Sciatic nerve (tissue), 2 donors: ENCODE measurements at regions not wholly inside any gene's neighbourhood (a gene's known extent, or its start where the extent isn't known, plus 50 kb on each side); places are given as distances from the start of the nearest gene placed in this dataset.

Source experiments
- ATAC-seq: fragments of 200-7000 bp; cut with Tn5 transposase; one replicate; pipeline ENCODE4 v1.9.1; 2020; ENCODE audit warnings: mild to moderate bottlenecking, moderate library complexity
- DNase-seq: peaks from one replicate; pipeline ENCODE4 v3.0.0-alpha.2; 2020; ENCODE audit warnings: low spot score
- intact Hi-C: fragments of 100-400 bp; cut with DNase I; formaldehyde crosslinking; loops from one replicate; pipeline ENCODE4 v1.14.2; 2022
- donor health status: DM: no; HTN: no; CAD: no.
- donor health status: DM: no; HTN: no; CAD: no.

GRCh38 chr11:127493330-127494022 is 492.9 kb upstream of the KIRREL3 start:
- no peak for DNase-seq
- no peak for ATAC-seq

GRCh38 chr11:127492029-127492428 is 491.5 kb upstream of the KIRREL3 start:
- no peak for DNase-seq
- no peak for ATAC-seq
- intact Hi-C loops, result no loop called here

More at GRCh38 chr11:127493330-127494022, 492.9 kb upstream of the KIRREL3 start:
- intact Hi-C loops, result no loop called here

- DNase-seq (no peak), ATAC-seq (no peak)
- intact Hi-C loops, result no loop called here
These were observed 491.0 kb upstream of the KIRREL3 start for GRCh38 chr11:127491589-127491988.

- ATAC-seq (no peak), DNase-seq (no peak)
- intact Hi-C loops, result no loop called here
These were observed 490.3 kb upstream of the KIRREL3 start for GRCh38 chr11:127490896-127491295.

- intact Hi-C loops, result no loop called here
- no peak for ATAC-seq
These were observed 485.0 kb upstream of the KIRREL3 start for GRCh38 chr11:127485541-127485940.

GRCh38 chr11:127481391-127481790 is 480.8 kb upstream of the KIRREL3 start:
- intact Hi-C loops, result no loop called here
- ATAC-seq, result no peak
- DNase-seq, result no peak

More at GRCh38 chr11:127485541-127485940, 485.0 kb upstream of the KIRREL3 start:
- DNase-seq, result no peak

GRCh38 chr11:127478826-127479225 is 478.3 kb upstream of the KIRREL3 start:
- DNase-seq (no peak), ATAC-seq (no peak)
- intact Hi-C loops, result no loop called here

GRCh38 chr11:127474766-127475165 is 474.2 kb upstream of the KIRREL3 start:
- DNase-seq (no peak), ATAC-seq (no peak)
- intact Hi-C loops, result no loop called here

- no peak for ATAC-seq
- DNase-seq, result no peak
- intact Hi-C loops, result no loop called here
These were observed 471.9 kb upstream of the KIRREL3 start for GRCh38 chr11:127472505-127472904.

- intact Hi-C loops, result no loop called here
- ATAC-seq, result no peak
- no peak for DNase-seq
These were observed 471.1 kb upstream of the KIRREL3 start for GRCh38 chr11:127471662-127472061.

- no peak for ATAC-seq
- intact Hi-C loops, result no loop called here
- DNase-seq, result no peak
These were observed 469.8 kb upstream of the KIRREL3 start for GRCh38 chr11:127470306-127470884.

GRCh38 chr11:127464325-127464724 is 463.8 kb upstream of the KIRREL3 start:
- no peak for ATAC-seq
- no peak for DNase-seq
- intact Hi-C loops, result no loop called here

- no peak for DNase-seq
- ATAC-seq, result no peak
- intact Hi-C loops, result no loop called here
These were observed 461.4 kb upstream of the KIRREL3 start for GRCh38 chr11:127462065-127462344.

GRCh38 chr11:127461241-127462064 is 460.9 kb upstream of the KIRREL3 start:
- intact Hi-C loops, result no loop called here
- DNase-seq, result no peak
- no peak for ATAC-seq

- DNase-seq, result no peak
- no peak for ATAC-seq
- intact Hi-C loops, result no loop called here
These were observed 458.0 kb upstream of the KIRREL3 start for GRCh38 chr11:127458561-127458960.

- intact Hi-C loops, result no loop called here
- DNase-seq, result no peak
- no peak for ATAC-seq
These were observed 454.3 kb upstream of the KIRREL3 start for GRCh38 chr11:127454856-127455255.

GRCh38 chr11:127452533-127452932 is 452.0 kb upstream of the KIRREL3 start:
- intact Hi-C loops, result no loop called here
- DNase-seq (no peak), ATAC-seq (no peak)

GRCh38 chr11:127451861-127452260 is 451.3 kb upstream of the KIRREL3 start:
- DNase-seq, result no peak
- intact Hi-C loops, result no loop called here
- no peak for ATAC-seq

GRCh38 chr11:127448101-127448500 is 447.5 kb upstream of the KIRREL3 start:
- no peak for DNase-seq
- intact Hi-C loops, result no loop called here

GRCh38 chr11:127445476-127445875 is 444.9 kb upstream of the KIRREL3 start:
- intact Hi-C loops, result no loop called here
- no peak for ATAC-seq

More at GRCh38 chr11:127448101-127448500, 447.5 kb upstream of the KIRREL3 start:
- ATAC-seq, result no peak

More at GRCh38 chr11:127445476-127445875, 444.9 kb upstream of the KIRREL3 start:
- no peak for DNase-seq
